Stimulated activated CD8-positive, alpha-beta memory T cell treated with anti-CD3 and anti-CD28 coated beads, Interleukin-12 subunit alpha, Interleukin-12 subunit beta, amount 100 ng/mL, for 4 hours (primary cell): ENCODE measurements at regions not wholly inside any gene's neighbourhood (a gene's known extent, or its start where the extent isn't known, plus 50 kb on each side); places are given as distances from the start of the nearest gene placed in this dataset.

Experiments
- DNase-seq: peaks from one replicate; pipeline ENCODE4 v3.0.0-alpha.2; 2020; ENCODE audit warnings: low read depth

GRCh38 chr5:164394686-164395194 is 889.3 kb downstream of the MAT2B start:
- no peak for DNase-seq

DNA sequence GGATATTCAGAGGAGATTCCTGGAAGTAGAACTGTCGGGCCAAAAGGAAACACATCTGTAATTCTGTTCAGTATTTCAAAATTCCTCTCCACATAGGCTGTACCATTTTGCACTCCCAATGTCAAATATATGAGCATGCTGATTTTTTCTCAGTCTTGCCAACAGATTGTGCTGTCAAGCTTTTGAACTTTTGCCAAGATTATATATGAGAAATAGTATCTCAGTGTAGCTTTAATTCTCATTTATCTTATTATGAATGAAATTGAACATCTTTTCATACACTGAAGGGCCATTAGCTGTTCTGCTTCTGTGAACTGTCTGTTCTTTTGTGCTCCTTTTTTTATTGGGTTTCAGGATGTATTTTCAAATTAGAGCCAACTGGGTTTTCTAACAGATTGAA is 907.1 kb downstream of the MAT2B start:
- no peak for DNase-seq

GRCh38 chr5:164420161-164420560 is 914.7 kb downstream of the MAT2B start:
- no peak for DNase-seq

GRCh38 chr5:164422400-164422799 is 917.0 kb downstream of the MAT2B start:
- DNase-seq: no peak

DNA sequence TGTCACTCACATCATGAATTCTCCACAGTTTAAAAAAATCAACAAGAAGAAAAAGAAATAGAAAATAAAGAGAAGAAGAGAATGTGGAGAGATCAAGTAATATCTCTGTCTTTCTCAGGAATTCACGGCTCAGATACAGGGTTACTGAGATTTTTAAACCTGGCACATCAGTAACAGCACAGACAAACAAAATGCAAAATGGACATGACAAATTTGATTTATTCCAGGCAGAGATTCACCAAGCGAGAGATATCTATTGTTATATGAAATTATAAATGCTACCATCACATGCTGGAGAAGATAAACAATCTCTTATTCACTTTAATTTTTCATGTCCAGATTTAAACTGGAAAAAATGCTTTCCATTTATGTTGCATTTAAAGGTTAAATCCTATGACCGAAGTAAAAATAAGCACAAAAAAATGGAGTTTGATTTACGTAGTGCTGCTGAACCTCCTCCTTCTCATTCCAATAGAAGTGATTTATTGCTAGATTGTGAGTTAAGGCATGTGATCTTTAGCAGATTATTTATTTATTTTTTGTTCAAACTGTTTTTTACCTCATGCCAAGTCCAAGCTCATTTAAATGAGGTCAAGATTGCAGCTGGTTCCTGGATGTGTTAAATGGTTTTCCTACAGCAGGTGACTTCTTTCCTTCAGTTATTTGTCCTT is 926.4 kb downstream of the MAT2B start:
- no peak for DNase-seq

DNA sequence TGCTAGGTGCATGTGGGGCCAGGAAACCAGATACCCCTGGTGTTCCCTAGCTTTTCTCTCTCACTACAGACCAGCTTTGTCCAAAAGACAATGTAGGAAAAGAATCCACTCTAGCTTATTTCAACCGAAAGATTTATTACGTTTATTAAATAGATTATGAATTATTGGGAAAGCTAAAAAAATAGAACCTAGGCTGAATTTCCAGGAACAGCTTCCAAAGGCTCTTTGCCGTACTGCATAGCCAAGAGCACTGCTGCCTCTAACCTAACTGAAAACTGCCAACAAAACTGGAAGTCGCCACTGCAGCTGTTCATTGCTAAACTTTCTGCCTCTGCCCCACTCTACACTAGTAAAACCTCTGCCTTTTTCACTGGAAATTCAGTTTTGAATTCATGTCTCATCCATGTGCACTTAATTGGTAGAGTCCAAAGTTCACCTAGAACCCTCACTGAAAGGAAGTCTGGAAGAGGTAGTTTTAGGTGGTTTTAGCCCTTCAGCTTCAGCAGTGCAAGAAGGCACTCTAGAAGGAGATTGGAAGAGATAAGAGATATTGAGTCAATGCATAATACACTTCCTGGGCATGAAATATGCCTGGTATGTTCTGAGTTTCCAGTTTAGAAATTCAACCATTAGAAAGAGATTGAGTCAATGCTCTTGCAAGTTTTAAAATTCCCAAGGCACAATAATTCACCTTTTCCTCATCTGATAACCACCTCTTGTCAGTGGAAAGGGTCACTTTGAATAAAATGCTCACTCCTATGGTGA is 927.9 kb downstream of the MAT2B start:
- DNase-seq: no peak

GRCh38 chr5:164435576-164435975 is 930.2 kb downstream of the MAT2B start:
- no peak for DNase-seq

DNA sequence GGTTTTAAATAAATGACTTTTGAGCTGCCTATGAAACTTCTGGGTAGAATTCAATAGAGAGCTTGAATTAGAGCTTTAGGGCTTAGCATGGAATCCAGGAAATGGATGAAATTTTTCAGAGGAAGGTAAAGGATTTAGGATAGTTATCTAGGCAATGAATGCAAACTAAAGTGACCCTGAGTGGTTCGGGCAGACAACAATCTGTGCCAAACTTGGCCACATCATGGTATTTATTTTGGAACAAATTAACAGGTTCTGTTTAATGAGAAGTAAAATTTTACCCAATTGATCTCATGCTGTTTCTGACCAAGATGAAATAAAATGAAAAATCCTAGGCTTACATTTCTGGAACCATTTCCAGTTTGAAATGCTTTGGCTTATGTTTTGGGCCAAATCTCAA is 934.4 kb downstream of the MAT2B start:
- no peak for DNase-seq

DNA sequence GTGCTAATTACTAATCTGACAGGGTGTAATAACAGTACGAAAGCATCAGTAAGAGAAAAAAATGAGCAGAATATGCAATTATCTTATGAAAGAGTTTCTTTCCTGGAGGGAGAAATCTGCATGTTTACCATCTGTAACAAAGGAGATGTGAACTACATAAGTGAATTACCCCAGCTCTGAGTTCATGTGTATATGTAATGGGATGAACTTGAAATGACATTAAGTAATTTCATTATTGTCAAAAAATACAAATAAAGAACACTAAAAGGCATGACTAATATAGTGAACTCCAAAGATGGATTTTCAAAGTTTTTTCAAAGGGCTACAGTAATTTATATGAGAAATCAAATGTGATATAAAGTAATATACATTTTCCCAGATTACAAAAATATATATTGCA is 944.0 kb downstream of the MAT2B start:
- DNase-seq: no peak

- no peak for DNase-seq
These were observed 960.6 kb downstream of the MAT2B start for GRCh38 chr5:164466033-164466432.

DNA sequence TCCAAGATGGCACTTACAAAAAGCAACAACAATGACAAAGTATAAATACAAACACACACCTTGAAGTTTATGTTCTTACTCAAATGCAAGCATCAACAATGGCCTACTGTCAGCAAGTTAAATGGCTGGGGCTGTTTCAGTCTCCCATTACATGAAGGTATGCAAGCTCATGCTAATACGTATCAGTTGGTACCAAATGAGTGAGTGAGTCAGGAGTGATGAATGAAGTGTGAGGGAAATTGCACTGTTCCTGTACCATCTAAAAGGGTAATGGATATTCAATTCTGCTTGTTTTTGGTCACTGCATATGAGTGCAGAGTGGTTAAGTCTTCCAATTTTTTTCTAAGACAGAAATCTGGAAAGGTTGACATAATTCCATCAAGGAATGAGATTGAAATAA is 964.9 kb downstream of the MAT2B start:
- DNase-seq: no peak

DNA sequence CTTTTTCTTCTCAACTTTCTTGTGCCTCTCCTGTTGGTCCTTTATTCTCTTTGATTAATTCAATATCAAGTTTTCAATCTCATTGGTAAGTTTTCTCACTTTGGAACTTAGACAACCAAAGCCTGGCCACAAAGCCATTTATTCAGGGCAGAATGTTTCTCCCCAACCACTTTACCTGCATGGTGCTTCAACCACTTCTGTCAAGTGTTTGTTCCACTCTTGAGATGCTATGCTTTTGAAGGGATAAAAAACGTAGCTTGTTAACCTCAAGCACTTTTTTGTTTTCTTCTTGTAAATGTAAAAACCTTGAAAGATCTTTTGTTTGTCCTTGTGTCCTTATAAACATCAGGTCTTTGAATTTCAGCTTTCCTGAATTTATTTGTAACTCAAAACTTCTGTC is 966.7 kb downstream of the MAT2B start:
- DNase-seq: no peak

DNA sequence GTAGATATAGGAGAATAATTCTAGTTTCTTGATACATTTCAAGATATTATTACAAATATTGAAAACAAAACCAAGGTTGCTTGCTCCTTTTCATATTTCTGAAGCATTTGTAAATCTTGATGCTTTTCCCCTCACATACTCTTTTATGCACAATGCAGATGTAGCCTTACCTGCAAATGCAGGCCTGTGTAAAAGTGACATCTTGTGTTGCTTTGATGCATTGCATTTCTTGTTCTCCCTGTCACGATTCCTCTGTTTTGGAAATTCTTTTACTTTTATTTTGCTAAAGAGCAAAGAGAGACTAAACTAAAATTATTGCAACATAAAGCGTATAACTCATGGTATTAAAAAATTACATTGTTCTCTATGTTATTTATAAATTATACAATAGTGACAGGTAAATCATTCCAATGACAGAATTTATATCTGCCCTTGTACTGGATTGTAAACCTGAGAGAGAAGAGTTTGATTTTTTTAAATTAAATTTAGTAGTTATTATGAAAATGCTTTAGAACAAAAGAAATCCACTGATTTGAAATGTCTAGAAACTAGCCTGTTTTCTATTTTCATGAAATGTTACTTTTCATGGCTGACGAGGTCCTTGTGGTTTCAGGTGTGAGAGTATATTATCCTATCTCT is 970.0 kb downstream of the MAT2B start:
- no peak for DNase-seq

DNA sequence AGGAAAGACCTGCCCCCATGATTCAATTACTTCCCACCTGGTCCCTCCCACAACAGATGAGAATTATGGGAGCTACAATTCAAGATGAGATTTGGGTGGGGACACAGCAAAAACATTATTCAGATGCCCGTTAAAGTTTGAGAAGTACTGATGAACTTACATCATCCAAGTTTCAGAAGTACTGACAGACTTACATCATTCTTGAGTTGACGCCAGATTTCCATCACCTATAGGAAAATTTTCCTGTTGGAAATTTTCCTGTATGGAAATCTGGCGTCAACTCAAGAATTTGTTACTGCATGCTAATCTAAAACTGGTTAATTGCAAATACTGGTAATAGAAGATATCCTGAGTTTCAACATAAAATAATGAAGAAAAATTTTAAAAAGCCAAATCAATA is 975.9 kb downstream of the MAT2B start:
- no peak for DNase-seq

DNA sequence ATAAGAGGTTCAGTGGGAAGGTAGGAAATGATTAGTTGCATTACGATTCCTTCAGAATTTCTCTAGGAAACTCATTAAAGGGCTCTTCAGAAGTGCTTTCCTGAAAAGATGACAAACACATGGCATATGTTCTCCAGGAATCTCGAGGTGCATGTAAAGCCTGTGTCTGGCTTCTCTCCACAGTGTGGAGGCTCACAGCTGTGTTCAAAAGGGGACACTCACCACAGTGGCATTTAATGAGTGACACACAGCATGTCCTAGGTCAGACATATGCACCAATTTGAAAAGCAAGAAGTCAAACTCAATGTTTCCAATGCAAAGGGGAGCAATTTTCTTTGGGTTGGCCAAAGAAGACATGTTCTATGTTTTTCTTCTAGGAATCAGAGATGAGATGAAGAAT is 976.9 kb downstream of the MAT2B start:
- no peak for DNase-seq

GRCh38 chr5:164484948-164485347 is 979.5 kb downstream of the MAT2B start:
- DNase-seq: no peak

- no peak for DNase-seq
These were observed 982.5 kb downstream of the MAT2B start for GRCh38 chr5:164487939-164488338.

DNA sequence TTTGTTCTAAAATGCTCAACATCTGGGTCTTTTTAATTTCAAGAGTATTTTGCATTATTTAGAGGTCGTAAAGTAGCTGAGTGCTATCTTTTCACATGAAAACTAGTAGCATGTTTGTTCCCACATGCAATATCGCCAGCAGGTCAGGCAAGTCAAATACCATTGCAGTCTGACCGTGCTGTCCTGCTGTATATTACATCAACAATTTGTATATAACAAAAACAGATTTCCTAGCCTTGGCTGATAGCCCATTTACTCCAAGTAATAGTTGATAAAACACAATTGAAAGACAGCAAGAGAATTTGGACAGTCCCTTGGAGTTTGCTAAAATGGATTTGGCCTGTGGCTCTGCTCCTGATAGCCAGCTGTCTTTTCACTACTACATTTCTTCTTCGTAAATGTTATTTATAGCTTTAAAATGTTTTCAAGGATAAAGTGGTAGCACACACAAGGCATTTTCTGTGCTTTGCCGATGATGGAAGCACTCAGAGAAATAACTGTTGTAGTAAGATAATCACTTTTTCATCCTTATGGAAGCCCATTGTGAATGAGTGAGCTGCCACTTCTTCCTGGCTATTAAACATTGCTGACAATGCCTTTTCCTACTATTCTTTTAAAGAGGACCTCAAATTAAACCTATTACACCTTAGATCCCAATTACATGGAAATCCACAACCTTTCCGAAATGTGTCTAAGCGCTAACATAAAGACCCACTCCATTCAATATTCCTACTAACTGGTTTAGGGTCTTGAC is 992.1 kb downstream of the MAT2B start:
- DNase-seq: no peak

GRCh38 chr5:164498438-164498837 is 993.0 kb downstream of the MAT2B start:
- no peak for DNase-seq

GRCh38 chr5:164500856-164501255 is 995.4 kb downstream of the MAT2B start:
- DNase-seq: no peak

DNA sequence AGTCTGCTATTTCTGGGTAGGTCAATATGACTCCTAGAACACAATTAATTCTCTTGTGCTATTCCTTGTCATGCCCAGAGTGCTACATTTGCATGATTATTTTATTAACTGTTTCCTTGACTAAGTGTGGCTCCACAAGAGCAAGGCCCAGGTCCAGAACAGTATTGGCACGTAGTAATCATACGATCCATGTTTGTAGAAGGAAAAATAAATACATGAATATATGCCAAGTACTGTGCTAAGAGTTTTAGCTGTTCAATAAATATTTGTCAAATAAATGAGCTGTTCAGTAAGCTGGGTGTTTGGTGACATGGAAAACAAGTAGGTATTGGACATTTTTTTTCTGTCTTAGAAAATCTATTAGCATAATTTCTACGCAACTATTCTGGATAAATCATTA is 995.9 kb downstream of the MAT2B start:
- no peak for DNase-seq

GRCh38 chr5:164504141-164504772 is 998.8 kb downstream of the MAT2B start:
- no peak for DNase-seq
